Tibial nerve (tissue), 4 donors: ENCODE measurements at regions not wholly inside any gene's neighbourhood (a gene's known extent, or its start where the extent isn't known, plus 50 kb on each side); places are given as distances from the start of the nearest gene placed in this dataset.

ENCODE experiments used
- EP300 ChIP-seq, 2 donors: sonication (generic); formaldehyde crosslinking; IDR thresholded peaks; one replicate each; pipeline ENCODE4 v1.6.1; 2017; ENCODE audit warnings: antibody characterized with exemption in 2 of 2, mild to moderate bottlenecking in 1 of 2
- TF ChIP-seq, protein P1 (sequence below), 5 experiments: fragments of 200-600 bp in 3 of 5; fragments of 450-650 bp in 2 of 5; sonication (generic) in 3 of 5; IDR thresholded peaks; one replicate each; pipeline ENCODE4 v1.5.1; 2016 to 2019; ENCODE audit warnings: antibody characterized with exemption in 5 of 5, mild to moderate bottlenecking in 3 of 5, moderate library complexity in 2 of 5

DNA sequence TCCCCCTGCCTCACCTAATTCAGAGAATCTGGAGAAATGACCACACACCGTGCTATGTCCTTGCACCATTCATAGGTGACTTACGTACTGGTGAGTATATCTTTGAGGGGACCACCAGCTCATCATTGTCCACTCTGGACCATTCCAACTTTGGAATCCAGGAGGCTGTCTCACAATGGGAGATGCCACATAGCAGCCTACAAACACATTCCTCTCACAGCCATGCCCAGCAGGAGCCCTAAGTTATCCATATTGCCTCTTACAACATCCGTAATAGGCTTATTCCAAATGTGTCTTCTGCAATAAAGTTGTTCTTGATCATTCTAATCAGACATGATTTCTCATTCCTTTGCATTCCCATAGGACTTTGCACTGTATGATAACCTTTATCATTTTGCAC is 436.7 kb downstream of the EFNB2 start:
- no peak for TF ChIP-seq EP300 (IDR thresholded peaks at IDR 0.05)
- TF ChIP-seq, protein P1, sequence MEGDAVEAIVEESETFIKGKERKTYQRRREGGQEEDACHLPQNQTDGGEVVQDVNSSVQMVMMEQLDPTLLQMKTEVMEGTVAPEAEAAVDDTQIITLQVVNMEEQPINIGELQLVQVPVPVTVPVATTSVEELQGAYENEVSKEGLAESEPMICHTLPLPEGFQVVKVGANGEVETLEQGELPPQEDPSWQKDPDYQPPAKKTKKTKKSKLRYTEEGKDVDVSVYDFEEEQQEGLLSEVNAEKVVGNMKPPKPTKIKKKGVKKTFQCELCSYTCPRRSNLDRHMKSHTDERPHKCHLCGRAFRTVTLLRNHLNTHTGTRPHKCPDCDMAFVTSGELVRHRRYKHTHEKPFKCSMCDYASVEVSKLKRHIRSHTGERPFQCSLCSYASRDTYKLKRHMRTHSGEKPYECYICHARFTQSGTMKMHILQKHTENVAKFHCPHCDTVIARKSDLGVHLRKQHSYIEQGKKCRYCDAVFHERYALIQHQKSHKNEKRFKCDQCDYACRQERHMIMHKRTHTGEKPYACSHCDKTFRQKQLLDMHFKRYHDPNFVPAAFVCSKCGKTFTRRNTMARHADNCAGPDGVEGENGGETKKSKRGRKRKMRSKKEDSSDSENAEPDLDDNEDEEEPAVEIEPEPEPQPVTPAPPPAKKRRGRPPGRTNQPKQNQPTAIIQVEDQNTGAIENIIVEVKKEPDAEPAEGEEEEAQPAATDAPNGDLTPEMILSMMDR (IDR thresholded peaks at IDR 0.05), result no peak
